LNCaP clone FGC (cell line): ENCODE measurements at regions not wholly inside any gene's neighbourhood (a gene's known extent, or its start where the extent isn't known, plus 50 kb on each side); places are given as distances from the start of the nearest gene placed in this dataset.
"Not testable (repeated sequence)": the region's sequence is repeated elsewhere in the genome, so short reads cannot be mapped to it uniquely, and the experiment has no call there.

ENCODE experiments used
- DNase-seq: peaks from one replicate; pipeline ENCODE4 v3.0.0-alpha.2; 2011; ENCODE audit warnings: low read depth
- H3K4me3 ChIP-seq: 2 replicates; pipeline ENCODE4 v1.5.1; 2011; ENCODE audit warnings: mild to moderate bottlenecking, low read depth, low read length, control low read depth
- TF ChIP-seq, protein P1 (sequence below): IDR thresholded peaks from 2 replicates; pipeline ENCODE4 v1.5.1; 2012; ENCODE audit warnings: mild to moderate bottlenecking; ENCODE audit not compliant: control insufficient read depth, insufficient read depth; ENCODE audit errors: extremely low read depth

DNA sequence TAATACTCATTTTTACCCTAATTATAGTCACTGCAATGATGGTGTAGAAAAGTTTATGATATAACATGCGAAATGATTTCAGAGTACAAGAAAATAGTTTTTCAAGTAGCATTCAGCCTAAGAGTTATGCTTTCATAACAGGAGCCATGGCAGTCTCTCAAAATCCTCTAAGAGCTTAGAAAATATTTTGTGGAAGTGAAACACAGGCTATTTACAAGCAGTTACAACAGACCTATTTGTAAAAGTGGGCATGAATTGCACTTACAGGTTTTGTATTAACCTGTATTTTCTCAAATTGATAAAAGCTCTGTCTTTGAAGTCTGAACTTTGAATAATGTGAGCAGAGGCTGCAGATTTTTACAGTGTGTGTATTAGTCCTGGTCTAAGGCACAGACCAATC lies 523.3 kb downstream of the LRRC70 start:
- DNase-seq: no peak
- H3K4me3 ChIP-seq: no peak overlapping the region
- TF ChIP-seq, protein P1, sequence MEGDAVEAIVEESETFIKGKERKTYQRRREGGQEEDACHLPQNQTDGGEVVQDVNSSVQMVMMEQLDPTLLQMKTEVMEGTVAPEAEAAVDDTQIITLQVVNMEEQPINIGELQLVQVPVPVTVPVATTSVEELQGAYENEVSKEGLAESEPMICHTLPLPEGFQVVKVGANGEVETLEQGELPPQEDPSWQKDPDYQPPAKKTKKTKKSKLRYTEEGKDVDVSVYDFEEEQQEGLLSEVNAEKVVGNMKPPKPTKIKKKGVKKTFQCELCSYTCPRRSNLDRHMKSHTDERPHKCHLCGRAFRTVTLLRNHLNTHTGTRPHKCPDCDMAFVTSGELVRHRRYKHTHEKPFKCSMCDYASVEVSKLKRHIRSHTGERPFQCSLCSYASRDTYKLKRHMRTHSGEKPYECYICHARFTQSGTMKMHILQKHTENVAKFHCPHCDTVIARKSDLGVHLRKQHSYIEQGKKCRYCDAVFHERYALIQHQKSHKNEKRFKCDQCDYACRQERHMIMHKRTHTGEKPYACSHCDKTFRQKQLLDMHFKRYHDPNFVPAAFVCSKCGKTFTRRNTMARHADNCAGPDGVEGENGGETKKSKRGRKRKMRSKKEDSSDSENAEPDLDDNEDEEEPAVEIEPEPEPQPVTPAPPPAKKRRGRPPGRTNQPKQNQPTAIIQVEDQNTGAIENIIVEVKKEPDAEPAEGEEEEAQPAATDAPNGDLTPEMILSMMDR: no peak

DNA sequence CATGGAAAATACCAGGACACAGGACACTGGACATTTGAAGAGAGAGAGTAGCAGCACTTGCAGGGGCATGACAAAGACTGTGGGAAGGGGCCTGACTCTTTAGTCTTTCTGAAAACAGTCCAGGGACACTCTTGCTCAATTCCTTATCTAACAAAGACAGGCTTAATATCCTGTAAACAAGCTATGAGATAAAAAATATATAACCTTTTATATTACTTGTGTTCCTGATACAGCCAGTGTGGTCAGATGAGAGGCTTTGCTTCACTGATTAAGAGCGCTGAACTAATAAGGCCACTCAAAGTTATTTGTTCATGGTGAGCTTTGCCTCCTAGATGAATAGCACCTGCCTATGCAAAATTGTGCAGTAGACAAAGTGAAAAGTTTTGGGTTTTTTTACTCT lies 518.7 kb downstream of the LRRC70 start:
- no peak overlapping the region for H3K4me3 ChIP-seq
- DNase-seq: no peak
- TF ChIP-seq, protein P1: no peak

DNA sequence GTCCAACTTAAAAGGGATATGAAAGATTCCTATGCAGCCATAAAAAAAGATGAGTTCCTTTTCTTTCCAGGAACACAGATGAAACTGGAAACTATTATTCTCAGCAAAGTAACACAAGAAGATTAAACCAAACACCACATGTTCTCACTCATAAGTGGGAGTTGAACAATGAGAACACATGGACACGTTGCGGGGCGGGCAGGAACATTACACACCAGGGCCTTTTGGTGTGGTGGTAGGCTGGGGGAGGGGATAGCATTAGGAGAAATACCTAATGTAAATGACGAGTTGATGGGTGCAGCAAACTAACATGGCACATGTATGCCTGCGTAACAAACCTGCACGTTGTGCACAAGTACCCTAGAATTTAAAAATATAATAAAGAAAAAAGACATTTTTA lies 516.1 kb downstream of the LRRC70 start:
- H3K4me3 ChIP-seq: no peak overlapping the region
- TF ChIP-seq, protein P1: no peak
- DNase-seq: no peak

DNA sequence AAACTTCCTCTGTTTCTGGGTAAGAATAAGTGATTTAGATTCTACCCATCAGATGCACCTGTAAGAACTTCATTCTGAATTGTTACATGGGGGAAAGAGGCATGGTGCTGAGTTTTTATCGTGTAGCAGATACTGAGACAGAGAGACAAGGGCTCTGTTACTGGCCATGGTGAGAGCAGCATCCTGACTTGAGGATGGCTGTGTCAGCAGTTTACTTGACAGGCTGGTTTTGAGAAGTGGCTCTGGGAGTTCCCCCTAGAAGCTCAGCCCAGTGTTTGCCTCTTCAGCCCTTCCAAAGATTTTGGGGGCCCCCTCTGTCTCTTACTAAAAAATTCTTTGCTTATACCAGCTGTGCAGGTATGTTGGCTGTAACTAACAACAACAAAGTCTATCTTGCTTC lies 510.5 kb downstream of the LRRC70 start:
- H3K4me3 ChIP-seq: no peak overlapping the region
- no peak for DNase-seq
- TF ChIP-seq, protein P1: no peak

DNA sequence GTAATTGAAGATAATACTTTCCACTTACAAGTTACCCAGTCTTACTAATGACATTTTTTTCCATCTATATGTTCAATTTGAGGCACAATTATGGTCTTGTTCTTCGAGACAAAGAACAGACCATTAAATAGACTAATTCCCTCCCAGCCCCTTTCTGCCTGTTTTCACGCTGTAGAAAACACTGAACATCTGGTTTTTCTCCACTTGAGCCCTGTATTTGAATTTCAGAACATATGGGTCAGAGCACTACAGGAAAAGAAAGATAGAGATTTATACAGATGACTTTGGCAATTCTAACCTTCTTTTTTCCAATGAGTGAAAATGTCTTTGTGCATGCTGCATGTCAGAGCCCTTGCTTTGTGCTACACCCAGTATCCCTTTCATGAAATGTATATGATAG lies 506.9 kb downstream of the LRRC70 start:
- TF ChIP-seq, protein P1: no peak
- H3K4me3 ChIP-seq: no peak overlapping the region
- no peak for DNase-seq

DNA sequence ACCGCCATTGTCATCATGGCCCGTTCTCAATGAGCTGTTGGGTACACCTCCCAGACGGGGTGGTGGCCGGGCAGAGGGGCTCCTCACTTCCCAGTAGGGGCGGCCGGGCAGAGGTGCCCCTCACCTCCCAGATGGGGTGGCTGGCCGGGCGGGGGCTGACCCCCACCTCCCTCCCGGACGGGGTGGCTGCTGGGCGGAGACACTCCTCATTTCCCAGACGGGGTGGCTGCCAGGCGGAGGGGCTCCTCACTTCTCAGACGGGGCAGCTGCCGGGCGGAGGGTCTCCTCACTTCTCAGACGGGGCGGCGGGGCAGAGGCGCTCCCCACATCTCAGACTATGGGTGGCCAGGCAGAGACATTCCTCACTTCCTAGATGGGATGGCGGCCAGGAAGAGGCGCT lies 505.1 kb downstream of the LRRC70 start:
- DNase-seq, H3K4me3 ChIP-seq: not testable (repeated sequence)

DNA sequence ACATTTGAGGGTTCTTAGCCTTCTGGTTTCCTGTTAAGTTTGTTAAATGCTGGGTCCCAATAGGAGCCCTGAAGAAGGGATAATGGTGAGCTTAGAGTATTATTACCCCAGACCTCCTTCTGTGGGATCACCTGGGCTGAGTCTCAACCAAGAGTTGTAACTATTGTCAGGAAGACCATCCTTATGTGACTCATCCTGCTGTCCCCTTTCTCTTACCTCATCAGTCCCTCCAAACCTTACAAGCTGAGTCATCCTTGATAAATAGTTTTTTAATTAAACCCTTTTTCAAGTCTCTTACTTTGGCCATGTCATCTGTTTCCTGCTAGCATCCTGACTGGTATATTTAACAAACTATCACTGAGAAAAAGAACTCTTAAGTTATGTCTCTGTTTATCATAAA lies 502.8 kb downstream of the LRRC70 start:
- no peak for DNase-seq
- TF ChIP-seq, protein P1: no peak
- H3K4me3 ChIP-seq: no peak overlapping the region

DNA sequence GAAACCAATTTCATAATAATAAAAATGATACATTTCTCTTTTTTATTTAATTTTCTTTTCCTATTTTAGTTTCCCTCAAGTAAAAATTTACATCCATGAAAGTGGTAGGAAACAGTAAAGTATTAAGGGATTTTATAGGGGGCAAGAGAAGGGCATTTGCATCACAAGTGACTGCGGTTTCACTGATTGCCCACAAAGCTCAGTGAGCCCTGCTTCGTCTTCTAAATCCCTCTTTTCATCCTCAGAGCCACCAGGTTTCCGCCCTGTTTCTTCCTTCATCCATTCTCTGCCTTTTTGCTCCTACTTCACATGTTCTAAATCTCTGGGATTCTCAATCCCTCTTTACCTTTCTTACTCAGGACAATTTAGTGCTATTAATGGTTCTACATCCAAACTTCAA lies 491.4 kb downstream of the LRRC70 start:
- TF ChIP-seq, protein P1: no peak
- H3K4me3 ChIP-seq: no peak overlapping the region
- DNase-seq: no peak
